Islet precursor cell (in vitro differentiated cells): ENCODE measurements at regions not wholly inside any gene's neighbourhood (a gene's known extent, or its start where the extent isn't known, plus 50 kb on each side); places are given as distances from the start of the nearest gene placed in this dataset.

Source experiments
- DNase-seq: peaks from one replicate; pipeline ENCODE4 v3.0.0-alpha.2; 2018

GRCh38 chr7:39891894-39892293 is 58.2 kb upstream of the CDK13 start:
- peak; percentile 63 for DNase-seq

- no peak for DNase-seq
These were observed 57.7 kb upstream of the CDK13 start for GRCh38 chr7:39892361-39892760.

- DNase-seq = no peak
These were observed 55.2 kb upstream of the CDK13 start for GRCh38 chr7:39894904-39895303.

- DNase-seq = no peak
These were observed 53.2 kb upstream of the CDK13 start for GRCh38 chr7:39896840-39897239.

GRCh38 chr7:39898867-39899266 is 51.2 kb upstream of the CDK13 start:
- no peak for DNase-seq
